SK-N-SH treated with all-trans-retinoic acid at 6 μM for 48 hours (cell line): ENCODE measurements at regions not wholly inside any gene's neighbourhood (a gene's known extent, or its start where the extent isn't known, plus 50 kb on each side); places are given as distances from the start of the nearest gene placed in this dataset.

Experiments
- ATAC-seq: fragments of 200-7000 bp; cut with Tn5 transposase; 3 replicates; pipeline ENCODE4 v1.9.1; 2020; ENCODE audit warnings: mild to moderate bottlenecking, moderate library complexity
- ARNTL ChIP-seq: fragments of 450-650 bp; formaldehyde crosslinking; IDR thresholded peaks from 2 replicates; pipeline ENCODE4 v1.5.0; 2020; ENCODE audit warnings: low read depth, mild to moderate bottlenecking, moderate library complexity, borderline replicate concordance
- BACH2 ChIP-seq: fragments of 250-450 bp; sonication (Bioruptor Pico); IDR thresholded peaks from 2 replicates; pipeline ENCODE4 v1.9.0; 2021; ENCODE audit warnings: mild to moderate bottlenecking, borderline replicate concordance
- CSRNP3 ChIP-seq: fragments of 250-450 bp; sonication (Bioruptor Pico); IDR thresholded peaks from 2 replicates; pipeline ENCODE4 v1.5.1; 2021; ENCODE audit warnings: mild to moderate bottlenecking, moderate library complexity
- OSR1 ChIP-seq: fragments of 250-450 bp; sonication (Bioruptor Pico); IDR thresholded peaks from 2 replicates; pipeline ENCODE4 v1.8.0; 2022; ENCODE audit warnings: moderate library complexity, mild to moderate bottlenecking, inconsistent platforms
- POU6F1 ChIP-seq: fragments of 250-450 bp; sonication (Bioruptor Pico); IDR thresholded peaks from 2 replicates; pipeline ENCODE4 v1.8.0; 2021; ENCODE audit warnings: low read depth, mild to moderate bottlenecking, moderate library complexity, borderline replicate concordance
- PPARA ChIP-seq: fragments of 250-450 bp; sonication (Bioruptor Pico); IDR thresholded peaks from 2 replicates; pipeline ENCODE4 v1.5.0; 2020; ENCODE audit warnings: mild to moderate bottlenecking, borderline replicate concordance
- RARB ChIP-seq: fragments of 250-450 bp; sonication (Bioruptor Pico); IDR thresholded peaks from 2 replicates; pipeline ENCODE4 v1.8.0; 2021; ENCODE audit warnings: mild to moderate bottlenecking, moderate library complexity
- SNAI2 ChIP-seq: fragments of 250-450 bp; sonication (Bioruptor Pico); IDR thresholded peaks from 2 replicates; pipeline ENCODE4 v1.5.0; 2020; ENCODE audit warnings: mild to moderate bottlenecking, moderate library complexity
- TOX ChIP-seq: fragments of 250-450 bp; sonication (Bioruptor Pico); IDR thresholded peaks from 2 replicates; pipeline ENCODE4 v1.8.0; 2021; ENCODE audit warnings: mild to moderate bottlenecking, moderate library complexity, borderline replicate concordance
- ZC3H10 ChIP-seq: fragments of 250-450 bp; sonication (Bioruptor Pico); IDR thresholded peaks from 2 replicates; pipeline ENCODE4 v1.5.1; 2021; ENCODE audit warnings: mild to moderate bottlenecking, moderate library complexity
- ZFP3 ChIP-seq: fragments of 250-450 bp; sonication (Bioruptor Pico); IDR thresholded peaks from 2 replicates; pipeline ENCODE4 v1.5.0; 2020; ENCODE audit warnings: mild to moderate bottlenecking, moderate library complexity
- ZFP30 ChIP-seq: fragments of 450-650 bp; formaldehyde crosslinking; IDR thresholded peaks from 2 replicates; pipeline ENCODE4 v1.5.0; 2022; ENCODE audit warnings: mild to moderate bottlenecking, moderate library complexity
- ZNF565 ChIP-seq: fragments of 450-650 bp; formaldehyde crosslinking; conservative IDR thresholded peaks from 2 replicates; pipeline ENCODE4 v1.5.0; 2020; ENCODE audit warnings: low read depth, mild to moderate bottlenecking, moderate library complexity
- ZNF70 ChIP-seq: fragments of 450-650 bp; formaldehyde crosslinking; IDR thresholded peaks from 2 replicates; pipeline ENCODE4 v1.5.0; 2020; ENCODE audit warnings: mild to moderate bottlenecking, moderate library complexity
- ZNF8 ChIP-seq: fragments of 450-650 bp; formaldehyde crosslinking; IDR thresholded peaks from 2 replicates; pipeline ENCODE4 v1.5.0; 2020; ENCODE audit warnings: mild to moderate bottlenecking, moderate library complexity
- TF ChIP-seq, protein P1 (sequence below): fragments of 250-450 bp; sonication (Bioruptor Pico); IDR thresholded peaks from 2 replicates; pipeline ENCODE4 v1.8.0; 2020; ENCODE audit warnings: mild to moderate bottlenecking, moderate library complexity, borderline replicate concordance
- TF ChIP-seq, protein P2 (sequence below): fragments of 250-450 bp; sonication (Bioruptor Pico); IDR thresholded peaks from 2 replicates; pipeline ENCODE4 v1.5.1; 2020; ENCODE audit warnings: low read depth, mild to moderate bottlenecking, moderate library complexity

GRCh38 chr15:69792823-69793222 lies 304.9 kb downstream of the TLE3 start:
- ATAC-seq: no peak
- TF ChIP-seq BACH2 (no peak), PPARA (no peak), ZFP3 (CRISPR knock-in tag) (no peak), ZC3H10 (CRISPR knock-in tag) (no peak), ZNF8 (CRISPR knock-in tag) (no peak), RARB (CRISPR knock-in tag) (no peak), OSR1 (CRISPR knock-in tag) (no peak), ARNTL (CRISPR knock-in tag) (no peak), ZFP30 (no peak)
- TF ChIP-seq, protein P1, sequence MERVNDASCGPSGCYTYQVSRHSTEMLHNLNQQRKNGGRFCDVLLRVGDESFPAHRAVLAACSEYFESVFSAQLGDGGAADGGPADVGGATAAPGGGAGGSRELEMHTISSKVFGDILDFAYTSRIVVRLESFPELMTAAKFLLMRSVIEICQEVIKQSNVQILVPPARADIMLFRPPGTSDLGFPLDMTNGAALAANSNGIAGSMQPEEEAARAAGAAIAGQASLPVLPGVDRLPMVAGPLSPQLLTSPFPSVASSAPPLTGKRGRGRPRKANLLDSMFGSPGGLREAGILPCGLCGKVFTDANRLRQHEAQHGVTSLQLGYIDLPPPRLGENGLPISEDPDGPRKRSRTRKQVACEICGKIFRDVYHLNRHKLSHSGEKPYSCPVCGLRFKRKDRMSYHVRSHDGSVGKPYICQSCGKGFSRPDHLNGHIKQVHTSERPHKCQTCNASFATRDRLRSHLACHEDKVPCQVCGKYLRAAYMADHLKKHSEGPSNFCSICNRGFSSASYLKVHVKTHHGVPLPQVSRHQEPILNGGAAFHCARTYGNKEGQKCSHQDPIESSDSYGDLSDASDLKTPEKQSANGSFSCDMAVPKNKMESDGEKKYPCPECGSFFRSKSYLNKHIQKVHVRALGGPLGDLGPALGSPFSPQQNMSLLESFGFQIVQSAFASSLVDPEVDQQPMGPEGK (CRISPR knock-in tag): no peak
- TF ChIP-seq, protein P2, sequence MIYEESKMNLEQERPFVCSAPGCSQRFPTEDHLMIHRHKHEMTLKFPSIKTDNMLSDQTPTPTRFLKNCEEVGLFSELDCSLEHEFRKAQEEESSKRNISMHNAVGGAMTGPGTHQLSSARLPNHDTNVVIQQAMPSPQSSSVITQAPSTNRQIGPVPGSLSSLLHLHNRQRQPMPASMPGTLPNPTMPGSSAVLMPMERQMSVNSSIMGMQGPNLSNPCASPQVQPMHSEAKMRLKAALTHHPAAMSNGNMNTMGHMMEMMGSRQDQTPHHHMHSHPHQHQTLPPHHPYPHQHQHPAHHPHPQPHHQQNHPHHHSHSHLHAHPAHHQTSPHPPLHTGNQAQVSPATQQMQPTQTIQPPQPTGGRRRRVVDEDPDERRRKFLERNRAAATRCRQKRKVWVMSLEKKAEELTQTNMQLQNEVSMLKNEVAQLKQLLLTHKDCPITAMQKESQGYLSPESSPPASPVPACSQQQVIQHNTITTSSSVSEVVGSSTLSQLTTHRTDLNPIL (CRISPR knock-in tag): no peak
- TF ChIP-seq, all 23 proteins: peak for 0

- TF ChIP-seq ZFP30 (no peak), ZNF565 (CRISPR knock-in tag) (no peak), CSRNP3 (CRISPR knock-in tag) (no peak), OSR1 (CRISPR knock-in tag) (no peak), ZNF8 (CRISPR knock-in tag) (no peak), RARB (CRISPR knock-in tag) (no peak), ZNF70 (CRISPR knock-in tag) (no peak)
- TF ChIP-seq, protein P2 (CRISPR knock-in tag): no peak
- no peak for ATAC-seq
These were observed 304.3 kb downstream of the TLE3 start for GRCh38 chr15:69793431-69793780.

DNA sequence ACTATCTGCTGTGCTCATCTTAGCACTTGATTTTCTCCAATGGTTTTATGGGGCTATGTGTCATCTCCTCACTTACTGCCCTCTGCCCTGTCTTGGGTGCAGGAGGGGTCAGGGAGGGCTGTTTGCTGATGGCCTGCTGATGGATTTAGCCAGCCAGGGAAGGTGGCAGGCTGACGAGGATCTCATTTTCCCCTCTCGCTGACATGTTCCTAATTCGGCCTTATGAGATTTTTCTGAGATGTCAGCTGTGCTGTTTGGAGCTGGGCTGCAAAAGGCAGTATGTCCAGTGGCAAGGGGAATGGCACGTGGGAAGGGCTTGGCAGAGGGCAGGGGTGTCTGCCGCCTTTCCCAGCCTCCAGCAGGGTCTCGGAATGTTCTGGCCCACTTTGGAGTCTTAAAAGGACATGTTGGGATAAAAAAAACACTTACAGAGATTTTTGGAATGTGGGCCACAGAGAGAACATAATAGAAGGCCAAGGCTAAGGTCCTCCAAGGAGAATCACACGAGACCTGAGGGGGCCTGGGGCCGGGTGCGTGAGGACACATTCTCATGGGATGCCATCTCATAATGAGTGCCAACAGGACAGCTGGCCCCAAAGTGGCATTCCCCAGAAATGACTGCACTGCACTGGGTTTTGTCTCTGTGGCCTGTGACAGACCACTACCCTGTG lies 303.8 kb downstream of the TLE3 start:
- ATAC-seq: no peak
- no peak for TF ChIP-seq ZNF70 (CRISPR knock-in tag)
- TF ChIP-seq ZC3H10 (CRISPR knock-in tag): no peak
- TF ChIP-seq TOX: no peak
- no peak for TF ChIP-seq SNAI2 (CRISPR knock-in tag)
- no peak for TF ChIP-seq BACH2
- no peak for TF ChIP-seq ZFP30
- TF ChIP-seq, all 23 proteins: peak for 0

DNA sequence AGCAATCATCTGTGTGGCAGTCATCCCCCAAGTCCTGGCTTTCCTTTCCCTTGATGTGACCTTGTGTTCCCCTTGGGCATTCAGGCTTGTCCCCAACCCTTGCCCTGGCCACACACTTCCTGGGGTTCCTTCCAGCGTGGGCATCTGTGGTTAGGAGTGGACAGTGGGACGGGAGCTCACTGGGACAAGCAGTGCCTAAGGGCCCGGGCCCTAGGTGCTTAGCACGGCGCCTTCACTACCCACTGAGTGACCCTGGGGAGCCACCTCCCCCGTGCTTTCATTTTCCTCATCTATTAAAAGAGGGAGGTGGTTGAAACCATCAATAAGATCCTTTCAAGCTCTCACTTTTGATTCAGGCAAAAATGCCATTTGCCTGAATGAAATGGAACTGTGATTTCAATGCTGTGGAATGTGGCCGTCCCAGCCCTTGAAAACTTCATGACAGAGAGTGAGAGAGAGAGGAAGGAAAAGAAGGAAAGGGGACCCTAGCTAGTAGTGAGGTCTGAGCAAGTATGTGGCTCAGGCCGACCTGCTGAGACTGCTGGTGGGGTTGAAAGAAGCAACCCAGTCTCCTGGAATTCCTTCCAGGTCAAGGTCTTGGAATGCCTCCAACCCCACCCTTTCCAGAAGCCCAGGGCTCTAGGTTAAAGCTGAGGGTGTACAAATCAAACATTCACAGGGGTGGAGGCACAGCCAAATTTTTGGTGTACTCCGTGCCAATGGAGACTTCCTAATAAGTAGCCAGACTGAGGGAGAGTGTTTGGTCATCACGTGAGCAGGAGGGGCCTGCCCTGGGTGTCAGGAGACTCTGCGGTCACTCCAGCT lies 302.9 kb downstream of the TLE3 start:
- TF ChIP-seq OSR1 (CRISPR knock-in tag) (no peak), BACH2 (no peak), POU6F1 (CRISPR knock-in tag) (no peak), SNAI2 (CRISPR knock-in tag) (no peak), ZC3H10 (CRISPR knock-in tag) (no peak), ZNF565 (CRISPR knock-in tag) (no peak)
- TF ChIP-seq, protein P2 (CRISPR knock-in tag): no peak
- peak; percentile 82 for ATAC-seq
